H1 (cell line): ENCODE measurements at regions not wholly inside any gene's neighbourhood (a gene's known extent, or its start where the extent isn't known, plus 50 kb on each side); places are given as distances from the start of the nearest gene placed in this dataset.

Source experiments
- CTCF ChIA-PET: fragments of 300-600 bp; sonication (Branson Sonifier 250); formaldehyde crosslinking; loops from one replicate; lab custom pipeline; 2021; ENCODE audit not compliant: partially characterized antibody; lab: Charles Lee
- POLR2A ChIA-PET: fragments of 300-600 bp; sonication (Branson Sonifier 250); formaldehyde crosslinking; loops from one replicate; lab custom pipeline; 2021; ENCODE audit warnings: inconsistent platforms; ENCODE audit not compliant: partially characterized antibody; lab: Charles Lee
- DNase-seq, 2 experiments: peaks; one replicate each; pipeline versions ENCODE4 v3.0.0 to v3.0.0-alpha.2; 2010 to 2022; ENCODE audit warnings: low spot score in 2 of 2, low read depth in 1 of 2, mixed read lengths in 1 of 2
- FAIRE-seq: peaks from 2 replicates; lab custom pipeline; 2011; peaks lifted over from hg19 to GRCh38; lab: Jason Lieb, UNC
- H2AFZ ChIP-seq: 2 replicates; pipeline ENCODE4 v1.8.1; 2012; ENCODE audit warnings: low read length, inconsistent platforms
- H2AK5ac ChIP-seq: 2 replicates; pipeline ENCODE4 v1.6.1; 2013; ENCODE audit warnings: low read depth, low read length
- H2BK120ac ChIP-seq: replicated peaks from 2 replicates; pipeline ENCODE3; 2013; ENCODE audit warnings: low read depth, low read length, inconsistent platforms
- H2BK12ac ChIP-seq: 2 replicates; pipeline ENCODE4 v1.6.1; 2013; ENCODE audit warnings: low read depth, low read length
- H2BK15ac ChIP-seq: 2 replicates; pipeline ENCODE4 v1.6.1; 2013; ENCODE audit warnings: low read length
- H2BK20ac ChIP-seq: 2 replicates; pipeline ENCODE4 v1.6.1; 2013; ENCODE audit warnings: low read length
- H2BK5ac ChIP-seq: 2 replicates; pipeline ENCODE4 v1.6.1; 2013; ENCODE audit warnings: low read depth, low read length
- H3K14ac ChIP-seq: 2 replicates; pipeline ENCODE4 v1.6.1; 2013; ENCODE audit warnings: inconsistent platforms; ENCODE audit not compliant: insufficient read length
- H3K18ac ChIP-seq: 2 replicates; pipeline ENCODE4 v1.6.1; 2013; ENCODE audit warnings: low read length; ENCODE audit errors: extremely low read depth
- H3K23ac ChIP-seq: 2 replicates; pipeline ENCODE4 v1.6.1; 2013; ENCODE audit warnings: inconsistent platforms; ENCODE audit not compliant: insufficient read length
- H3K23me2 ChIP-seq: 2 replicates; pipeline ENCODE4 v1.6.1; 2013; ENCODE audit warnings: low read depth, low read length
- H3K27ac ChIP-seq: 2 replicates; pipeline ENCODE4 v1.6.1; 2011; ENCODE audit warnings: low read depth, low read length, inconsistent platforms
- H3K27me3 ChIP-seq, 4 experiments: replicated peaks in 1 of 4; 1 replicate in 1 of 4; 2 replicates in 3 of 4; pipeline versions ENCODE4 v1.6.1 to v1.8.1; 2011 to 2013; ENCODE audit warnings: low read length in 3 of 4, mild to moderate bottlenecking in 3 of 4, inconsistent platforms in 2 of 4, mixed read lengths in 2 of 4, moderate library complexity in 1 of 4; ENCODE audit not compliant: control insufficient read depth in 3 of 4, insufficient read depth in 3 of 4; ENCODE audit errors: extremely low read depth in 1 of 4
- H3K36me3 ChIP-seq, 4 experiments: 2 replicates each; pipeline versions ENCODE4 v1.6.1 to v1.8.1; 2011 to 2013; ENCODE audit warnings: mild to moderate bottlenecking in 4 of 4, low read length in 3 of 4, moderate library complexity in 2 of 4, control low read depth in 1 of 4, inconsistent platforms in 1 of 4; ENCODE audit not compliant: insufficient read depth in 4 of 4, control insufficient read depth in 2 of 4
- H3K4ac ChIP-seq: replicated peaks from 2 replicates; pipeline ENCODE3; 2013; ENCODE audit warnings: low read length, low read depth, mixed read lengths, inconsistent platforms; ENCODE audit not compliant: insufficient read length
- H3K4me1 ChIP-seq, 4 experiments: replicated peaks in 1 of 4; 1 replicate in 1 of 4; 2 replicates in 3 of 4; pipeline versions ENCODE4 v1.6.1 to v1.8.1; 2011 to 2013; ENCODE audit warnings: low read length in 3 of 4, inconsistent platforms in 2 of 4, mixed read lengths in 1 of 4; ENCODE audit not compliant: insufficient read depth in 4 of 4, control insufficient read depth in 3 of 4
- H3K4me2 ChIP-seq, 2 experiments: 2 replicates each; pipeline versions ENCODE4 v1.6.1 to v1.8.1; 2011 to 2013; ENCODE audit warnings: low read depth in 2 of 2, low read length in 2 of 2, control low read depth in 1 of 2, inconsistent platforms in 1 of 2, mild to moderate bottlenecking in 1 of 2; ENCODE audit not compliant: insufficient read depth in 1 of 2
- H3K4me3 ChIP-seq, 4 experiments: fragments of 200-600, 300-600 bp in 1 of 4; sonication (generic), shearing (Covaris generic), sonication (Bioruptor Twin) in 1 of 4; 2 replicates each; pipeline versions ENCODE4 v1.5.1 to v1.8.1; 2011 to 2016; ENCODE audit warnings: low read length in 4 of 4, low read depth in 3 of 4, control low read depth in 2 of 4, inconsistent platforms in 2 of 4, mild to moderate bottlenecking in 2 of 4, mixed read lengths in 1 of 4, moderate library complexity in 1 of 4; ENCODE audit not compliant: insufficient read depth in 2 of 4; ENCODE audit errors: extremely low read depth in 1 of 4
- H3K56ac ChIP-seq: replicated peaks from 2 replicates; pipeline ENCODE3; 2013; ENCODE audit warnings: low read depth, mild to moderate bottlenecking, mixed read lengths, low read length, inconsistent platforms; ENCODE audit not compliant: insufficient read length
- H3K79me1 ChIP-seq: 2 replicates; pipeline ENCODE4 v1.6.1; 2013; ENCODE audit warnings: low read depth, low read length, control low read depth
- H3K79me2 ChIP-seq, 2 experiments: 2 replicates each; pipeline versions ENCODE4 v1.6.1 to v1.8.1; 2012 to 2013; ENCODE audit warnings: low read length in 2 of 2, mild to moderate bottlenecking in 2 of 2, inconsistent platforms in 1 of 2; ENCODE audit not compliant: insufficient read depth in 2 of 2, control insufficient read depth in 1 of 2
- H3K9ac ChIP-seq, 4 experiments: replicated peaks in 1 of 4; 1 replicate in 1 of 4; 2 replicates in 3 of 4; pipeline versions ENCODE4 v1.6.1 to v1.8.1; 2011 to 2013; ENCODE audit warnings: low read depth in 3 of 4, low read length in 3 of 4, control low read depth in 2 of 4, mild to moderate bottlenecking in 2 of 4, moderate library complexity in 2 of 4, inconsistent platforms in 1 of 4; ENCODE audit errors: extremely low read depth in 1 of 4
- H3K9me3 ChIP-seq, 2 experiments: 2 replicates each; pipeline versions ENCODE4 v1.6.1 to v1.8.1; 2012 to 2013; ENCODE audit warnings: mild to moderate bottlenecking in 2 of 2, moderate library complexity in 2 of 2, control low read depth in 1 of 2, inconsistent platforms in 1 of 2, low read depth in 1 of 2, low read length in 1 of 2, mixed read lengths in 1 of 2; ENCODE audit not compliant: insufficient read depth in 2 of 2
- H4K20me1 ChIP-seq, 2 experiments: replicated peaks in 1 of 2; 2 replicates each; pipeline versions ENCODE3 to v1.8.1; 2011 to 2013; ENCODE audit warnings: inconsistent platforms in 2 of 2, low read length in 2 of 2, mild to moderate bottlenecking in 1 of 2; ENCODE audit not compliant: insufficient read depth in 2 of 2, control insufficient read depth in 1 of 2
- H4K5ac ChIP-seq: 2 replicates; pipeline ENCODE4 v1.6.1; 2013; ENCODE audit warnings: low read length, low read depth, mixed read lengths, inconsistent platforms; ENCODE audit not compliant: insufficient read length
- H4K8ac ChIP-seq: 2 replicates; pipeline ENCODE4 v1.8.0; 2013; ENCODE audit warnings: mild to moderate bottlenecking, moderate library complexity, low read length, inconsistent platforms; ENCODE audit not compliant: insufficient read depth; ENCODE audit errors: extremely low read depth
- H4K91ac ChIP-seq: replicated peaks from 2 replicates; pipeline ENCODE3; 2013; ENCODE audit warnings: low read length, mixed read lengths, inconsistent platforms; ENCODE audit not compliant: insufficient read length
- FOSL1 ChIP-seq: IDR thresholded peaks from 2 replicates; pipeline ENCODE4 v1.6.1; 2011; ENCODE audit warnings: mild to moderate bottlenecking, low read depth, low read length, moderate library complexity; ENCODE audit not compliant: insufficient read depth
- JUN ChIP-seq: IDR thresholded peaks from 2 replicates; pipeline ENCODE4 v1.6.1; 2011; ENCODE audit warnings: low read depth, mild to moderate bottlenecking, improper control_type of control experiment, low read length
- JUND ChIP-seq: IDR thresholded peaks from 2 replicates; pipeline ENCODE4 v1.6.1; 2011; ENCODE audit warnings: mild to moderate bottlenecking, improper control_type of control experiment, low read length
- RBBP5 ChIP-seq: IDR thresholded peaks from 2 replicates; pipeline ENCODE4 v1.7.1; 2012; ENCODE audit warnings: low read depth, mild to moderate bottlenecking, inconsistent platforms, low read length, moderate library complexity, borderline replicate concordance
- SIX5 ChIP-seq: IDR thresholded peaks from 2 replicates; pipeline ENCODE4 v1.6.1; 2011; ENCODE audit warnings: mild to moderate bottlenecking, low read depth, low read length
- TCF12 ChIP-seq: IDR thresholded peaks from 2 replicates; pipeline ENCODE4 v1.6.1; 2011; ENCODE audit warnings: low read depth, mild to moderate bottlenecking, low read length
- ZNF274 ChIP-seq: IDR thresholded peaks from 2 replicates; pipeline ENCODE4 v1.7.0; 2012; ENCODE audit warnings: low read length, borderline replicate concordance; ENCODE audit errors: extremely low read depth
- whole genome bisulfite sequencing, 2 experiments: shearing (Covaris generic) in 1 of 2; methylation state at CpG; one replicate each; pipeline versions ENCODE4 v1.1.6 to v1.1.7; 2013 to 2015; ENCODE audit warnings: low lambda C conversion rate in 2 of 2, mixed read lengths in 2 of 2, inconsistent platforms in 1 of 2, low coverage in 1 of 2, missing lambda C conversion rate in 1 of 2; ENCODE audit not compliant: insufficient replicate concordance in 2 of 2, insufficient coverage in 1 of 2, insufficient read length in 1 of 2; ENCODE audit errors: extremely low coverage in 1 of 2, missing lambda C conversion rate in 1 of 2; 5-methylcytosine and 5-hydroxymethylcytosine counted together

GRCh38 chr11:37699644-37700043 lies 1101.6 kb upstream of the RAG2 start:
- H4K91ac ChIP-seq, result no peak overlapping the region
- POLR2A ChIA-PET, result no interaction called here
- WGBS, 2 experiments, result 93% methylated on average over 2 of the region's 2 CpGs; no CpG with 5 or more reads in 1 of the 2 experiments
- no peak overlapping the region for H3K9ac ChIP-seq
- no peak overlapping the region for H3K27ac ChIP-seq
- H4K8ac ChIP-seq, result no peak overlapping the region
- H2BK15ac ChIP-seq, result no peak overlapping the region
- no peaks in the 10 kb centered on the region for H3K27me3 ChIP-seq
- no peaks in the 10 kb centered on the region for H3K23me2 ChIP-seq
- no peak overlapping the region for H2BK120ac ChIP-seq
- H3K4me1 ChIP-seq, result no peaks in the 10 kb centered on the region
- no peak overlapping the region for H3K4ac ChIP-seq
- H3K4me3 ChIP-seq, result no peak overlapping the region
- H2AFZ ChIP-seq, result no peak overlapping the region
- CTCF ChIA-PET, result no interaction called here
- no peak overlapping the region for H3K14ac ChIP-seq
- H2BK20ac ChIP-seq, result no peak overlapping the region
- FAIRE-seq (no peak), DNase-seq (no peak)
- no peak overlapping the region for H3K56ac ChIP-seq
- no peak for TF ChIP-seq TCF12
- no peak for TF ChIP-seq FOSL1
- no peak for TF ChIP-seq RBBP5
- no peak for TF ChIP-seq JUND
- no peak for TF ChIP-seq ZNF274
- no peak for TF ChIP-seq SIX5
- no peak for TF ChIP-seq JUN
- H2BK5ac ChIP-seq, result no peak overlapping the region
- no peak overlapping the region for H2BK12ac ChIP-seq
- H4K20me1 ChIP-seq, result no peaks in the 10 kb centered on the region
- no peak overlapping the region for H2AK5ac ChIP-seq
- no peak overlapping the region for H3K4me2 ChIP-seq
- peaks cover 20 to 26% of the 10 kb centered on the region in 2 experiments for H3K9me3 ChIP-seq
- no peaks in the 10 kb centered on the region; the same call in 1 of the 2 replicates for H3K79me1 ChIP-seq
- H3K23ac ChIP-seq, result no peak overlapping the region
- no peaks in the 10 kb centered on the region for H3K36me3 ChIP-seq
- no peak overlapping the region for H3K18ac ChIP-seq
- H4K5ac ChIP-seq, result no peak overlapping the region
- no peaks in the 10 kb centered on the region for H3K79me2 ChIP-seq
